ENCODE measurements at regions not wholly inside any gene's neighbourhood (a gene's known extent, or its start where the extent isn't known, plus 50 kb on each side); places are given as distances from the start of the nearest gene placed in this dataset.

DNA sequence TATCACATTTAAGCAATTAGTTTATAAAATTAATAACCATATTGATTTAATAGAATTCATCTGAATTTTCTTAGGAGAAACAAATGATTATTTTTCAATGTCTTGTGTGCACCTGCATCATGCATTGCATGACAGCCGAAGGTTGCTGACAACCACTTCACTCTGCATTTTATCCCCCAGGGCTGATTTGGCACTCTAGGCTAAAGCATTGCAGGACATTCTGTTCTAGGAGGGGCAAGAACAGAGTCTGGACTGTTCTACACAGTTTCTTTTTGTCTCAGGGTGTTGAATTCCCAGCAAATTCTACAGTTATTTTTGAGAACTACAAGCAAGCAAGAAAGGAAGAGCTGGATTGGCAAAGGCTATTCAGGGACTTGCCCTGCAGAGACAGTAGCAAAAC is 570.4 kb upstream of the EYS start:
- FAIRE-seq (no peak), DNase-seq (ENCODE audit: low read depth, low spot score) (no peak), ATAC-seq (no peak)
- no peak overlapping the region for H3K4me2 ChIP-seq (ENCODE audit: control insufficient read depth, insufficient read depth)
- no peak overlapping the region for H3K27ac ChIP-seq (ENCODE audit: control insufficient read depth, insufficient read depth)
- H3K9me3 ChIP-seq (replicated peaks; ENCODE audit: control insufficient read depth, insufficient read depth, low read length) = no peaks in the 10 kb centered on the region
- no TSS peak for BruUV-seq (replicated peaks)
- CTCF ChIA-PET = no interaction called here
- no peaks in the 10 kb centered on the region for H3K4me1 ChIP-seq (ENCODE audit: control insufficient read depth, insufficient read depth, low read length)
- no peak overlapping the region for H2AFZ ChIP-seq (ENCODE audit: control insufficient read depth, low read depth, low read length)
- intact Hi-C loops (cut with micrococcal nuclease; ENCODE audit: unreplicated experiment) = no loop called here
- RAD21 ChIA-PET (ENCODE audit: unreplicated experiment) = no interaction called here
- no peak overlapping the region for H3K4me3 ChIP-seq
- no peaks in the 10 kb centered on the region for H3K36me3 ChIP-seq (ENCODE audit: control insufficient read depth in 2 of 2, insufficient read depth in 2 of 2, low read length in 1 of 2)
- no peaks in the 10 kb centered on the region for H3K27me3 ChIP-seq (replicated peaks in 1 of 2; ENCODE audit: control insufficient read depth in 2 of 2, insufficient read depth in 2 of 2, low read length in 1 of 2)
- POLR2A ChIA-PET = no interaction called here
- TF ChIP-seq ETV6 (conservative IDR thresholded peaks at IDR 0.05 in 1 of 2, IDR thresholded peaks at IDR 0.05 in 1 of 2; ENCODE audit: borderline replicate concordance in 1 of 2, low read depth in 1 of 2) (no peak), RAD51 (IDR thresholded peaks at IDR 0.05) (no peak), NFYB (IDR thresholded peaks at IDR 0.05; ENCODE audit: insufficient read depth, low read depth, low read length) (no peak), YBX1 (IDR thresholded peaks at IDR 0.05) (no peak), ZNF384 (IDR thresholded peaks at IDR 0.05; ENCODE audit: borderline replicate concordance, low read depth, low read length) (no peak), BRCA1 (IDR thresholded peaks at IDR 0.05; ENCODE audit: low read depth, low read length) (no peak), CBX5 (IDR thresholded peaks at IDR 0.05; ENCODE audit: low read depth) (no peak)
- TF ChIP-seq, protein P1, sequence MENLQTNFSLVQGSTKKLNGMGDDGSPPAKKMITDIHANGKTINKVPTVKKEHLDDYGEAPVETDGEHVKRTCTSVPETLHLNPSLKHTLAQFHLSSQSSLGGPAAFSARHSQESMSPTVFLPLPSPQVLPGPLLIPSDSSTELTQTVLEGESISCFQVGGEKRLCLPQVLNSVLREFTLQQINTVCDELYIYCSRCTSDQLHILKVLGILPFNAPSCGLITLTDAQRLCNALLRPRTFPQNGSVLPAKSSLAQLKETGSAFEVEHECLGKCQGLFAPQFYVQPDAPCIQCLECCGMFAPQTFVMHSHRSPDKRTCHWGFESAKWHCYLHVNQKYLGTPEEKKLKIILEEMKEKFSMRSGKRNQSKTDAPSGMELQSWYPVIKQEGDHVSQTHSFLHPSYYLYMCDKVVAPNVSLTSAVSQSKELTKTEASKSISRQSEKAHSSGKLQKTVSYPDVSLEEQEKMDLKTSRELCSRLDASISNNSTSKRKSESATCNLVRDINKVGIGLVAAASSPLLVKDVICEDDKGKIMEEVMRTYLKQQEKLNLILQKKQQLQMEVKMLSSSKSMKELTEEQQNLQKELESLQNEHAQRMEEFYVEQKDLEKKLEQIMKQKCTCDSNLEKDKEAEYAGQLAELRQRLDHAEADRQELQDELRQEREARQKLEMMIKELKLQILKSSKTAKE (IDR thresholded peaks at IDR 0.05; ENCODE audit: low read depth, poor library complexity, severe bottlenecking) = no peak
- TF ChIP-seq, protein P2, sequence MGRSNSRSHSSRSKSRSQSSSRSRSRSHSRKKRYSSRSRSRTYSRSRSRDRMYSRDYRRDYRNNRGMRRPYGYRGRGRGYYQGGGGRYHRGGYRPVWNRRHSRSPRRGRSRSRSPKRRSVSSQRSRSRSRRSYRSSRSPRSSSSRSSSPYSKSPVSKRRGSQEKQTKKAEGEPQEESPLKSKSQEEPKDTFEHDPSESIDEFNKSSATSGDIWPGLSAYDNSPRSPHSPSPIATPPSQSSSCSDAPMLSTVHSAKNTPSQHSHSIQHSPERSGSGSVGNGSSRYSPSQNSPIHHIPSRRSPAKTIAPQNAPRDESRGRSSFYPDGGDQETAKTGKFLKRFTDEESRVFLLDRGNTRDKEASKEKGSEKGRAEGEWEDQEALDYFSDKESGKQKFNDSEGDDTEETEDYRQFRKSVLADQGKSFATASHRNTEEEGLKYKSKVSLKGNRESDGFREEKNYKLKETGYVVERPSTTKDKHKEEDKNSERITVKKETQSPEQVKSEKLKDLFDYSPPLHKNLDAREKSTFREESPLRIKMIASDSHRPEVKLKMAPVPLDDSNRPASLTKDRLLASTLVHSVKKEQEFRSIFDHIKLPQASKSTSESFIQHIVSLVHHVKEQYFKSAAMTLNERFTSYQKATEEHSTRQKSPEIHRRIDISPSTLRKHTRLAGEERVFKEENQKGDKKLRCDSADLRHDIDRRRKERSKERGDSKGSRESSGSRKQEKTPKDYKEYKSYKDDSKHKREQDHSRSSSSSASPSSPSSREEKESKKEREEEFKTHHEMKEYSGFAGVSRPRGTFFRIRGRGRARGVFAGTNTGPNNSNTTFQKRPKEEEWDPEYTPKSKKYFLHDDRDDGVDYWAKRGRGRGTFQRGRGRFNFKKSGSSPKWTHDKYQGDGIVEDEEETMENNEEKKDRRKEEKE (IDR thresholded peaks at IDR 0.05) = no peak
- TF ChIP-seq, protein P3, sequence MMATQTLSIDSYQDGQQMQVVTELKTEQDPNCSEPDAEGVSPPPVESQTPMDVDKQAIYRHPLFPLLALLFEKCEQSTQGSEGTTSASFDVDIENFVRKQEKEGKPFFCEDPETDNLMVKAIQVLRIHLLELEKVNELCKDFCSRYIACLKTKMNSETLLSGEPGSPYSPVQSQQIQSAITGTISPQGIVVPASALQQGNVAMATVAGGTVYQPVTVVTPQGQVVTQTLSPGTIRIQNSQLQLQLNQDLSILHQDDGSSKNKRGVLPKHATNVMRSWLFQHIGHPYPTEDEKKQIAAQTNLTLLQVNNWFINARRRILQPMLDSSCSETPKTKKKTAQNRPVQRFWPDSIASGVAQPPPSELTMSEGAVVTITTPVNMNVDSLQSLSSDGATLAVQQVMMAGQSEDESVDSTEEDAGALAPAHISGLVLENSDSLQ (IDR thresholded peaks at IDR 0.05) = no peak
- WGBS (ENCODE audit: insufficient coverage, insufficient replicate concordance, low lambda C conversion rate, missing lambda C conversion rate) = 0% methylated on average over 1 of the region's 1 CpG
- in situ Hi-C loops (cut with MboI) = no loop called here
- SMC1A ChIA-PET (ENCODE audit: uncharacterized antibody, unreplicated experiment) = no interaction called here
- H4K20me1 ChIP-seq (ENCODE audit: control insufficient read depth, insufficient read depth) = no peaks in the 10 kb centered on the region
- H3K9ac ChIP-seq (ENCODE audit: control insufficient read depth, insufficient read depth, low read length) = no peak overlapping the region
- no peaks in the 10 kb centered on the region for H3K79me2 ChIP-seq (ENCODE audit: control insufficient read depth, insufficient read depth, low read length)
